OCI-LY7 (cell line): ENCODE measurements at regions not wholly inside any gene's neighbourhood (a gene's known extent, or its start where the extent isn't known, plus 50 kb on each side); places are given as distances from the start of the nearest gene placed in this dataset.

Source experiments
- BruUV-seq: library from RNA; stranded (reverse); fragments of 400-500 nt; replicated peaks from 2 replicates; lab custom pipeline; 2021; lab: Mats Ljungman, UMichigan
- CTCF ChIA-PET: fragments of 300-600 bp; sonication (Branson Sonifier 250); formaldehyde crosslinking; loops from one replicate; lab custom pipeline; 2022; ENCODE audit warnings: antibody characterized with exemption; ENCODE audit not compliant: unreplicated experiment; lab: Charles Lee
- POLR2A ChIA-PET: fragments of 300-600 bp; sonication (Branson Sonifier 250); formaldehyde crosslinking; loops from one replicate; lab custom pipeline; 2022; ENCODE audit warnings: antibody characterized with exemption; lab: Charles Lee
- DNase-seq: peaks from one replicate; pipeline ENCODE4 v3.0.0-alpha.2; 2015; ENCODE audit warnings: low spot score
- H2AFZ ChIP-seq: fragments of 200-600 bp; sonication (generic), shearing (Covaris generic); 2 replicates; pipeline ENCODE4 v1.6.1; 2014; ENCODE audit warnings: mild to moderate bottlenecking, antibody characterized with exemption, low read length, moderate library complexity
- H3K27ac ChIP-seq: fragments of 200-600 bp; sonication (generic); 2 replicates; pipeline ENCODE4 v1.5.1; 2014; ENCODE audit warnings: mixed run types, low read depth, mild to moderate bottlenecking, moderate library complexity, low read length, inconsistent platforms; ENCODE audit not compliant: poor library complexity, severe bottlenecking
- H3K36me3 ChIP-seq: fragments of 200-600 bp; sonication (generic); 2 replicates; pipeline ENCODE4 v1.6.1; 2014; ENCODE audit warnings: mild to moderate bottlenecking, antibody characterized with exemption, low read length, moderate library complexity, mixed read lengths; ENCODE audit not compliant: insufficient read depth
- H3K4me1 ChIP-seq: fragments of 200-600 bp; sonication (generic); 2 replicates; pipeline ENCODE4 v1.5.1; 2014; ENCODE audit warnings: mild to moderate bottlenecking, low read length; ENCODE audit not compliant: insufficient read depth, poor library complexity, severe bottlenecking
- H3K4me2 ChIP-seq: fragments of 200-600 bp; sonication (generic); 2 replicates; pipeline ENCODE4 v1.6.1; 2014; ENCODE audit warnings: mild to moderate bottlenecking, low read length
- H3K4me3 ChIP-seq: fragments of 200-600 bp; sonication (generic); 2 replicates; pipeline ENCODE4 v1.5.1; 2014; ENCODE audit warnings: mild to moderate bottlenecking, low read depth, low read length; ENCODE audit not compliant: poor library complexity, severe bottlenecking
- H3K79me2 ChIP-seq: fragments of 200-600 bp; sonication (generic); 2 replicates; pipeline ENCODE4 v1.6.1; 2016; ENCODE audit warnings: low read depth, mild to moderate bottlenecking, low read length, moderate library complexity, mixed read lengths; ENCODE audit not compliant: insufficient read depth
- H3K9me2 ChIP-seq: fragments of 200-600 bp; sonication (generic); 2 replicates; pipeline ENCODE4 v1.6.1; 2016; ENCODE audit warnings: mild to moderate bottlenecking, low read length, mixed read lengths; ENCODE audit not compliant: insufficient read depth
- H3K9me3 ChIP-seq: fragments of 200-600 bp; sonication (generic); 2 replicates; pipeline ENCODE4 v1.6.1; 2014; ENCODE audit warnings: mild to moderate bottlenecking, mixed run types, low read length, mixed read lengths
- H4K20me1 ChIP-seq: fragments of 200-600 bp; sonication (generic); 2 replicates; pipeline ENCODE4 v1.6.1; 2014; ENCODE audit warnings: mild to moderate bottlenecking, antibody characterized with exemption, low read length, moderate library complexity, mixed read lengths; ENCODE audit not compliant: insufficient read depth
- EZH2phosphoT487 ChIP-seq: fragments of 200-600 bp; sonication (generic); IDR thresholded peaks from 2 replicates; pipeline ENCODE4 v1.6.1; 2018; ENCODE audit warnings: low read depth, borderline replicate concordance, mild to moderate bottlenecking, mixed run types, antibody characterized with exemption, low read length, moderate library complexity, mixed read lengths
- intact Hi-C: fragments of 100-400 bp; cut with micrococcal nuclease; formaldehyde crosslinking; loops from one replicate; pipeline ENCODE4 v1.10.0; 2022; ENCODE audit not compliant: unreplicated experiment
- TF ChIP-seq, protein P1 (sequence below): fragments of 200-600 bp; sonication (generic); conservative IDR thresholded peaks from 2 replicates; pipeline ENCODE4 v1.5.1; 2014; ENCODE audit warnings: mild to moderate bottlenecking, antibody characterized with exemption, low read length, moderate library complexity, mixed read lengths

DNA sequence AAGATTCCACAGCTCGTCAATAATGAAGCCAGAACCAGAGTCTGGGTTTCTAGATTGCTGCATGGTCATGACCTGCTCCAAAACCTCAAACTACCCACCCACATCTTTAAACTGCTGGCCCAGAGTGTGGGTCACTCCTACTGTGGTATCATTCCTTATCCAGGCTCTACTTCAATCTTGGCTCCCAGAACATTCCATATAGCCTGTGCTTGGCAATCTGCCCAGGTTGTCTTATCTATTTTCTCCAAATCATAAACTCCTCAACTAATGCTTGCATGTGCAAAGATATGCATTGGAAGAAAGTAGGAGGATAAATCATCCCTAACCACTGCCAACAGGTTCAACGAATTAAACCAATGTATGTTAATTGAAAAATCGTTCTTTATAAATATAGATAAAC, 169.7 kb downstream of the ANXA2 start:
- H3K4me1 ChIP-seq = no peaks in the 10 kb centered on the region
- intact Hi-C loops = no loop called here
- H3K4me2 ChIP-seq = no peak overlapping the region
- no peak overlapping the region for H3K4me3 ChIP-seq
- no peaks in the 10 kb centered on the region for H3K9me3 ChIP-seq
- H3K27ac ChIP-seq = no peak overlapping the region
- H2AFZ ChIP-seq = no peak overlapping the region
- no peak for TF ChIP-seq EZH2phosphoT487
- TF ChIP-seq, protein P1, sequence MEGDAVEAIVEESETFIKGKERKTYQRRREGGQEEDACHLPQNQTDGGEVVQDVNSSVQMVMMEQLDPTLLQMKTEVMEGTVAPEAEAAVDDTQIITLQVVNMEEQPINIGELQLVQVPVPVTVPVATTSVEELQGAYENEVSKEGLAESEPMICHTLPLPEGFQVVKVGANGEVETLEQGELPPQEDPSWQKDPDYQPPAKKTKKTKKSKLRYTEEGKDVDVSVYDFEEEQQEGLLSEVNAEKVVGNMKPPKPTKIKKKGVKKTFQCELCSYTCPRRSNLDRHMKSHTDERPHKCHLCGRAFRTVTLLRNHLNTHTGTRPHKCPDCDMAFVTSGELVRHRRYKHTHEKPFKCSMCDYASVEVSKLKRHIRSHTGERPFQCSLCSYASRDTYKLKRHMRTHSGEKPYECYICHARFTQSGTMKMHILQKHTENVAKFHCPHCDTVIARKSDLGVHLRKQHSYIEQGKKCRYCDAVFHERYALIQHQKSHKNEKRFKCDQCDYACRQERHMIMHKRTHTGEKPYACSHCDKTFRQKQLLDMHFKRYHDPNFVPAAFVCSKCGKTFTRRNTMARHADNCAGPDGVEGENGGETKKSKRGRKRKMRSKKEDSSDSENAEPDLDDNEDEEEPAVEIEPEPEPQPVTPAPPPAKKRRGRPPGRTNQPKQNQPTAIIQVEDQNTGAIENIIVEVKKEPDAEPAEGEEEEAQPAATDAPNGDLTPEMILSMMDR = no peak
- no peak for DNase-seq
- no peaks in the 10 kb centered on the region for H3K36me3 ChIP-seq
- no TSS peak for BruUV-seq
- ChIA-PET POLR2A (interaction anchor here (0.5 to 0.8 kb wide), 2 partner anchors 16 to 180 kb away, joined by 3 to 4 read pairs; no protein-coding TSS in a partner anchor), CTCF (no interaction called here)
- H3K79me2 ChIP-seq = no peaks in the 10 kb centered on the region
- no peaks in the 10 kb centered on the region for H4K20me1 ChIP-seq
- H3K9me2 ChIP-seq = no peaks in the 10 kb centered on the region

DNA sequence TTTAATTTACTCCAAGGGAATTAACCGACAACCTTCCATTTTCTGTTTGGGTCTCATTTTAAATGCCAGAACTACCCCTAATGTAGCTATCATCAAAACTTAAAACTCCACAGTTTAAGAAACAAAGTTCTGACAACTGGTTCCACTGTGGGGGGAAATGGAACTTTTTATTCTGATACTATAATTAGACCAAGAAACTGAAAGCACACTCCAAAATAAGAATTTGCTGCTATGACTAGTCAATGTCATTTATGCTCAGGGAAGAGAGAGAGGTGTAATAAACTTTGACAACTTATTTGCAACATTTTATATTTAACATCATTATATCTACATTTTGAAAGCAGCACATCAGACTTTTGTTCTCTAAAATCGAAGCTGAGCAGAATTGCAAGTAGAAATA, 169.2 kb downstream of the ANXA2 start:
- POLR2A ChIA-PET = interaction anchor here (0.7 to 0.8 kb wide), 3 partner anchors 16 to 552 kb away, joined by 3 to 5 read pairs (median 4); no protein-coding TSS in a partner anchor
- no TSS peak for BruUV-seq
- DNase-seq = no peak
- H3K9me2 ChIP-seq = no peaks in the 10 kb centered on the region
- CTCF ChIA-PET = no interaction called here
- H3K27ac ChIP-seq = no peak overlapping the region
- H3K9me3 ChIP-seq = no peaks in the 10 kb centered on the region
- no peak overlapping the region for H3K4me3 ChIP-seq
- H3K4me1 ChIP-seq = no peaks in the 10 kb centered on the region
- H3K36me3 ChIP-seq = no peaks in the 10 kb centered on the region
- H4K20me1 ChIP-seq = no peaks in the 10 kb centered on the region
- H2AFZ ChIP-seq = no peak overlapping the region
- intact Hi-C loops = no loop called here
- H3K4me2 ChIP-seq = no peak overlapping the region
- no peaks in the 10 kb centered on the region for H3K79me2 ChIP-seq
- no peak for TF ChIP-seq EZH2phosphoT487
- TF ChIP-seq, protein P1 = no peak

DNA sequence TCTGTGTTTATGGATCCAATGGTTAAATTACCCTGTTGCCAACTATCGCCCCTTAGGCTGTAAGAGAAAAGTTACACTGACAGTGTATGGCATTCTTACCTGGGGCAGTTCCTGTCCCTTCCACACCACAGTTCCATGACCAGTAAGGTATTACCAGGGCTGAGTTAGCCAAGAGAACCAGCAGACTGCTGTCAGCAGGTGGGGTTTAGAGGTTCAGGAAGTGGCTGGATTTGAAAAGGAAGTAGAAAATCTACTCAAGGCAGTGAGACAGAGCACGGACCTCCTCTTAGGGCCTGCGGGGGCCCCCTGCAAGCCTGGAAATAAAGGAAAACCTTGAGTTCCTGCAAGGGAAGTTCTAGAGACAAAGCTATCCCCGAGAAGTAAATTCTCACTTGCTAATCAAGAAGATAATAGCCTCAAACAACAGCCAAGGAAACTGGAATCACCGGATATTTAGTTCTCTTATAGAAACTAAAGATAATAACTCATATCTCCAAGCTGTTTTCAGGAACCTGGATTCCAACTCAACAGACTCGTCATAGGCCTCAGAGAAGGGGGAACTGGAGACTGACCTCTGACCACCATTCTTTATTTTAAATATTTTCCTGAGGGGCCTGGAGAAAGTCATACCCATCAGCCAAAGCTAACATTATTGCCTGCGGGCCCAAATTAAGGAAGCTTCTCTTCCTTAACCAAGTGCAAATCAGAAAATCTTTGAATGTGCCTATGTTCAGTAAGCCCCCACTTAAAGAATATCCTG, 161.7 kb downstream of the ANXA2 start:
- BruUV-seq = no TSS peak
- Histone ChIP-seq H3K79me2 (no peaks in the 10 kb centered on the region), H3K9me3 (no peaks in the 10 kb centered on the region), H3K9me2 (no peaks in the 10 kb centered on the region), H3K36me3 (no peaks in the 10 kb centered on the region), H3K4me3 (no peak overlapping the region), H2AFZ (no peak overlapping the region), H3K4me2 (no peak overlapping the region), H4K20me1 (no peaks in the 10 kb centered on the region), H3K4me1 (no peaks in the 10 kb centered on the region), H3K27ac (no peak overlapping the region)
- TF ChIP-seq EZH2phosphoT487 = no peak
- TF ChIP-seq, protein P1 = no peak
- ChIA-PET CTCF (no interaction called here), POLR2A (no interaction called here)
- intact Hi-C loops = no loop called here
- DNase-seq = no peak
